Stimulated activated CD4-positive, alpha-beta T cell treated with anti-CD3 and anti-CD28 coated beads, Interleukin-2, amount 100 ng/mL, for 24 hours (primary cell): ENCODE measurements at regions not wholly inside any gene's neighbourhood (a gene's known extent, or its start where the extent isn't known, plus 50 kb on each side); places are given as distances from the start of the nearest gene placed in this dataset.
"Not testable (repeated sequence)": the region's sequence is repeated elsewhere in the genome, so short reads cannot be mapped to it uniquely, and the experiment has no call there.

Experiments
- DNase-seq, 2 donors: peaks; one replicate each; pipeline ENCODE4 v3.0.0-alpha.2; 2020

DNA sequence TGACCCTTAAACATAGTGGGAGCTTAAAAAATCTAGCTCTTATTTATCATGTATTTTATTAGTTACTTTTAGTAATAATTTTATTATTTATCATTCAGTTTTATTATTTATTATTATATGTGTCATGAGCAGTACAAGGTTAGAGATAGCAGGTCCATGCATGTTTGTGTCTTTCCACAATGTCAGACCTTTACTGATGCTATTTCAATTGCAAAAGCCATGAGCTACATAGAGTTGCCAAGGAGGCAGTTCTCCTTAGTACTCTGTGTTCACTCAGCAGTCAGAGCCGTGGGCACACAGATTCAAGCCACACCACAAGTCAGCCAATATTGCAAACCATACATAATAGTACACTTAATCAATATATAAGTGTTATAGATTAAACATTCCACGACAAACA lies 157.9 kb upstream of the NTRK2 start:
- DNase-seq: no peak

- DNase-seq: no peak
These were observed 157.0 kb upstream of the NTRK2 start for GRCh38 chr9:84512493-84512892.

DNA sequence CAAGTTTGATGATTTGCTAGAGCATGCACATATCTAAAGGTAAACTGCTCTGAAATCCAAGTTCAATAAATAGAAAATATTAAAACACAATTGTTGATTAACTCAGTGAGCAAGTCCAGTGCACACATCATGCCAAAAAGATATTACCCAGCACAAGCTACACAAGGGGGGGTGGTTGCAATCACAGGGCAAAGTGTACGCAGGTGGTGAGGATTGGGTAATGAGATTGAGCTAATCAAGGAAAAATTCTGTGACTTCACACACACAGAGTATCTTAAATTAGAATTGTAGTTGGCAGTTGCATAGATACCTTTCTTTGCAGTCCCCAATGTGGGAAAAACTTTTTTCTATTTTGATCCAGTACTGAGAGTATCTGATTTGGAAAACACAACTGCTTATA lies 156.1 kb upstream of the NTRK2 start:
- no peak for DNase-seq

DNA sequence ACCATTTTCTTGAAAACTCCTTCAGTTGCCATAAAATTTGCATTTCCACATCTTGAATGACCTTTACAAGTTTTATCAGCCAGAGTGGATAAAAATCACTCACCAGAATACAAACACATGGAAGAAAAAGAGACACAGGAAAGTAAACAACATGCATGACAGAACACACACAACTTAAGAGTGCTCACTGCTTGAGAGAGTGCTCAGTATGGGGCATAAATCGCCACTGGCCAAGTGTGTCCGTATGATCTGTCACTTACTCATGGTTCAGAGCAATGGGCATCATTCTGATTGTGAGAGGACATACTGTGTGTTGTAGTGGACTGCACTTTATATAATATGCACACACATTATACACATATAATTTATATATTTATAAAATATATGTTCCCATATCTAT lies 155.6 kb upstream of the NTRK2 start:
- DNase-seq: no peak

DNA sequence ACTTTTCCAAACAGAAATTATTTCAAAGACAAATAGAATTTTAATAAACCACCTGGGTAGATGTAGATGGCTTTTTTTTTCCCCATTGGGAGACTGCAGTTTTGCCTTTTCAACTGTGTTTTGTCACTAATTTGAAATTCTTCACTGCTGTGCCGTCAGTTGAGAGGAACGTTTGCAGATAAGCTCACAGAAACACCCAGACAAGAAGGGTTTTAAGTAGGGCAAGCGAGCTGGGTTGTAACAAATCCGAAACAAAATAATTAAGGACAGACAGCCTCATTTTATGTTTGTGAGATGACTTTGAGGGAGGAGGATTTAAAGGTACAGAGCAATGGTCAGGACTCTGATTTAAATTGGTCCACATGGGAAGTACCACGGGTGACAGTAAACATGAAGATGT lies 155.1 kb upstream of the NTRK2 start:
- no peak for DNase-seq

DNA sequence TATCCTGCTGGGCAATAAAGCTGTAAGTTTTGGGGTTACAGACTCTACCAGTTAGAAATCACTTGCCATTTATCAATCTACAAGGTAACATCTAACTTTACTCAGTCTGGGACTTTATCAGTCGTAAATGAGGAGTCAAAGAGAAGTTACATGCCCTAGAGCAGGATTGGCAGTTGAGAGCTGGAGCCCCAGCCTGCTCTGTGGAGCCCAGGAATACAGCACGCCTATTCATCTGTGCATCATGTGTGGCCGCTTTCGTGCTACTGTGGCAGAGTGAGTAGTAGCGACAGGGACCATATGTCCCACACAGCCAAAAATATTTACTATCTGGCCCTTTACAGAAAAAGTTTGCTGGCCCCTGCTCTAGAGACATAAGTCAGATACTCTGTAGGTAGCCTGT lies 152.5 kb upstream of the NTRK2 start:
- DNase-seq: no peak

DNA sequence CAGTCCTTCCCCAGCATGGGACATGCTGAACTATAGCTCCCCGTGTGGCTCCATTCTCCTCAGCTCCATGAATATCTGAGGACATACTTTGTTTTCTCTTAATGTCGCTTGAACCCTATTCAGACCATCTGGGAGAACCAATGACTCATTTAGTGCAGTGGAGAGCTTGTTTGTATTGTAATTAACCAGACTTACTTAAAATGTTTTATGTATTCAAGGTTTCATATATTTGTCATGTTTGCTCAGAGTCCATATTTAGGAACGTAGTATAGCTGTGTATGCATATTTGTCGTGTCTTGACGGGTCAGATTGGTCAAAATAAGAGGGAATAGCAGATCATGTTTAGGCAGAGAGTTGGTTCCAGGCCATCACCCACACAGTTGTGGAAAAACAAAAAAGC lies 150.1 kb upstream of the NTRK2 start:
- no peak for DNase-seq

DNA sequence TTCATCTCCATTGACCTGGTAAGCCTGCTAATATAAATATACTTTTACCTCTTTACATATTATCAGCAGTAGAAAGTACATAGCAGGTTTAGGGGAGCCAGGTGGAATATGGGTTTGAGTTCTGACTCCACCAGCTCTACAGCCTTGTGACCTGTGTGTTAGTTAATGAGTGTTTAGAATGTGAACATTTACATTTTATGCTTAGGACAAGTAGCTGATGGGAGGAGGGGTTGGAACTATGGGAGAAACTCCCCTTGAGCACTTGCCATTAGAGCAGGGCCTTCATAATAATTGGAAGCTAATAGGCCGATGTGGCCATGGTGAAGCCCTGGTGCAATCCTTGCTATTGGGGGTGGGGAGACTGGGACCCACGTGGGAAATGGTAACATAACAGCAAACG lies 148.3 kb upstream of the NTRK2 start:
- DNase-seq: no peak

DNA sequence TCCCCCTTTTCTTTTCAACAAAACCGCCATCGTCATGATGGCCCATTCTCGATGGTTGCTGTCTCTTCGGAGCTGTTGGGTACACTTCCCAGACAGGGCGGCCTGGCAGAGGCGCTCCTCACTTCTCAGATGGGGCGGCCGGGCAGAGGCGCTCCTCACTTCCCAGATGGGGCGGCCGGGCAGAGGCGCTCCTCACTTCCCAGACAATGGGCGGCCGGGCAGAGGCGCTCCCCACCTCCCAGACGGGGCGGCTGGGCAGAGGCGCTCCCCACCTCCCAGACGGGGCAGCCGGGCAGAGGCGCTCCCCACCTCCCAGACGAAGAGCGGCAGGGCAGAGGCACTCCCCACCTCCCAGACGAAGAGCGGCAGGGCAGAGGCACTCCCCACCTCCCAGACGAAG lies 143.3 kb upstream of the NTRK2 start:
- DNase-seq: not testable (repeated sequence)

- not testable (repeated sequence) for DNase-seq
These were observed 142.3 kb upstream of the NTRK2 start for GRCh38 chr9:84527060-84527720.

DNA sequence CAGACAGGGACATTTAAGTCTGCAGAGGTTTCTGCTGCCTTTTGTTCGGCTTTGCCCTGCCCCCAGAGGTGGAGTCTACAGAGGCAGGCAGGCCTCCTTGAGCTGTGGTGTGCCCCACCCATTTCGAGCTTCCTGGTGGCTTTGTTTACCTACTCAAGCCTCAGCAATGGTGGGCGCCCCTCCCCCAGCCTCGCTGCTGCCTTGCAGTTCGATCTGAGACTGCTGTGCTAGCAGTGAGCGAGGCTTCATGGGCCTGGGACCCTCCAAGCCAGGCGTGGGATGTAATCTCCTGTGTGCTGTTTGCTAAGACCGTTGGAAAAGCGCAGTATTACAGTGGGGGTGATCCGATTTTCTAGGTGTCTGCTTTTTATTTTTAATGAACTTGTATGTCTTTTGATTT lies 133.6 kb upstream of the NTRK2 start:
- DNase-seq: not testable (repeated sequence)

DNA sequence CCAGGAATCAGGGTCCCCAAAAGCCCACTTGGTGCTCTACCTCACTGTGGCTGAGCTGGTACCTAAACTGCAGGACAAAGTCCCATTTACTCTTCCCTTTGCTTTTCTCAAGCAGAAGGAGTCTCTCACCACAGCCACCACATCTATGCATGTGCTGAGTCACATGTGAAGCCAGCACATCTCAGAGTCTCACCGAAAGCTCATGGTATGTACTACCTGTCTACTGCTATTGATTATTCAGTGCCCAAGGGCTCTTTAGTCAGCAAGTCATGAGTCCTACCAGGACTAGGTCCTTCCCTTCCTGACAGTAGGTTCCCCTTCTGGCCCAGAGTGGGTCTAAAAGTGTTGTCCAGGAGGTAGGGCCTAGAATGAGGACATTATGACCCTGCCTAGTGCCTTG lies 130.7 kb upstream of the NTRK2 start:
- DNase-seq: no peak

GRCh38 chr9:84542554-84542953 lies 127.0 kb upstream of the NTRK2 start:
- no peak for DNase-seq

GRCh38 chr9:84554069-84554664 lies 115.4 kb upstream of the NTRK2 start:
- no peak for DNase-seq

DNA sequence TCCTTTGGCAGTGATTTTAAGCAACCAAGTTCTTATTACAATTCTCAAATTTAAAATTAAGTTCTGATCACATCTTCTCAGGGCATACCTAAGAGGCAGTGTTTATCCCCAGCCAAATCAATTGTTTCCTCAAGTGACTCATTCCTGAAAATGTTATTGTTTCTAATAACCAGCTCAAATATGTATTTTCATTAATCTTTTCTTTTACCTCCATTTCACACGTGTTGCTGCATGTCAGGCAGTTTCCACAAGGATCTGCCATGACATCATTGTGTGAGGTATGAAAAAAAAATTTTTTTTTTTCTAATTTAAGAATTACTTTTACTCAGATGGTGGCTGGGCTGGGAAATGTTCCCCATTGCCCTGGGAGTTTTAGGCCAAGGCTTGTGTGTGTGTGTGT lies 113.0 kb upstream of the NTRK2 start:
- no peak for DNase-seq

DNA sequence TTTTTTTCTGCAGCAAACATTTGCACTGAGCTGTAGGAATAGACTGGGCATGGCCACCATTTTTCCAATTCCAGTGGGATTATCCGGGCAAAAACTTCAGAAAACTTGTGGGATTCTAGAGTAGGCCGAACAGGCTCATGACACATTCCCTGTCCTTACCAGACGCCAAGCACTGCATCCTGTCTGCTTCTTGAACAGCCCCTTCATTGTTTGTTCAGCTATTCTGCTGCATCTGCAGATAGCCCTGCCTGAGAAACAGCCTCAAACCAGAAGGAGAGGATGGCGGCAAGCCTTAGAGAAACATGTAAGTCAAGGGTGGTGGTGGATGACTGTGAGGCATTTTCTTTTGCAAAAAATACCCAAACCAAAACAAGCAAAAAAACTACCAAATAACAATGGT lies 111.8 kb upstream of the NTRK2 start:
- no peak for DNase-seq

GRCh38 chr9:84563691-84564090 lies 105.8 kb upstream of the NTRK2 start:
- DNase-seq: no peak

DNA sequence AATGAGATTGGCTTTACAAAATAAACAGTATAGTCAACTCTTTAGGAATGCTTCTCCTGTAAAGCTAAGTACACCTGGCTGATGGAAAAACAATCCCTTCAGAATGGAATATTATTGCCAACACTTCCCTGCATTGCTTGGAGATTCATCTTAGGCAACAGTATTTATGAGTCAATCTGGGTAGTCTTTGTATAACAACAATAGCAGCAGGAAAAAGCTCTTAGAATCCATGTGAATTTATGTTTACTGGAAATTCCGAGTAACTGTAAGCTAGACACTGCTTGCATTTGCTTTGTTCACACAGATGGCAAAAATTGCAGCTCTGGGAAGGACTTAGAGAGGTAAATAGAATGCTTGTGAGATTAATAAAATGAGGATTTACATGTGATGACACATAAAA lies 101.7 kb upstream of the NTRK2 start:
- DNase-seq: no peak

- no peak for DNase-seq
These were observed 98.9 kb upstream of the NTRK2 start for GRCh38 chr9:84570482-84571154.

GRCh38 chr9:84573083-84573482 lies 96.4 kb upstream of the NTRK2 start:
- no peak for DNase-seq

DNA sequence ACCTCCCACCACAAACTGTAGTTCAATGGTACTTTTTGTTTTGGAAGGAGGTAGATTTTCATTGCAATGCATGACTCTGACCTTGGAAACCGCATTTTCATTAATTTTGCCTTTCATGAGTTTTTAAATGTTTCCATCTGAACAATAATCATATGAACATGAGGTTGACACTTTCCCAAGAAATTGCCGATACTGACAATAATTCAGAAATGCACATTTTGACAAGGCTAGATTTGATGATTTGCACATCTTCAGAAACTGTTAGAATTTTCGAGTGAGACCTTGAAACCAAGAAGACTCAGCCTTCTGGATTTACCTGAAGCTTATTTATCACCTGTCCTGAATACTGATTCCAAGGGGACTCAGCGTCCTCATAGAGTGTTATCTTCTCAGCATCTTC lies 93.8 kb upstream of the NTRK2 start:
- no peak for DNase-seq

DNA sequence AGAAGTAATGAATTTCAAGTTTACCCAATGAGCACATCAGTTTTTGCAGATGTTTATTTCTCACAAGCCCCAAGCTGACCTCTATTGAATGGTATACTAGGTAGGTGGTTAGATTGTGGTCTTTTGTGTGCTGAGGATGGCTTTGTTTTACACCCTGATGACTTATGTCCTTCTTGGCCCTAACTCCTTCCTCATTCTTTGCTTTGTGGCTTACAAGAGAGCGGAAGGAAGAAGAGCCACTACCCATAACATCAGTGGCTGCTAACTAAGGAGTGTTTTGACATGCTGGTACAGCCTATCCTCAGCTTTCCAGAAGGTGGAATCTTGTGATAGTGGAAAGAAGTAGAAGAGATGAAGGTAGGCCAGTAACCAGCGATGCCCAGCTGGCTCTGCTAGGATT lies 85.7 kb upstream of the NTRK2 start:
- DNase-seq: no peak

DNA sequence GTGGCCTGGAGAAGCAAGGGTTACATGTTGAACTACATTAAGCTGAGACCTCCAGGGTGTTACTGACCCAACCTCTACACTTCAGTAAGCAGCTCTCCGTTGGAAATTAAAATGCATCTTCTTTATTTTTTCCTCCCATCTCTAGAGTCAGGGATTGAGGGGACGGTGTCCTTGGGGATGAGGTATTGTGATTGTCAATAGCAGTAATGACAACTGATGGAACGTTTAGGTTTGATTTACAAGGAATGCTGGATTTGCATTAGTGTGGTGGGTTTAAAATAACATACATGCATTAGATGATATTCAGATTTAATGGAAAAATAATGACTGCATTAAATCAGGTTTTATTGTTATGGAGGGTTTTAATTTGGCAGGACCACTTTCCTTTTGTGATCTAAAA lies 82.9 kb upstream of the NTRK2 start:
- DNase-seq: no peak

- DNase-seq: no peak
These were observed 82.4 kb upstream of the NTRK2 start for GRCh38 chr9:84587153-84587552.

DNA sequence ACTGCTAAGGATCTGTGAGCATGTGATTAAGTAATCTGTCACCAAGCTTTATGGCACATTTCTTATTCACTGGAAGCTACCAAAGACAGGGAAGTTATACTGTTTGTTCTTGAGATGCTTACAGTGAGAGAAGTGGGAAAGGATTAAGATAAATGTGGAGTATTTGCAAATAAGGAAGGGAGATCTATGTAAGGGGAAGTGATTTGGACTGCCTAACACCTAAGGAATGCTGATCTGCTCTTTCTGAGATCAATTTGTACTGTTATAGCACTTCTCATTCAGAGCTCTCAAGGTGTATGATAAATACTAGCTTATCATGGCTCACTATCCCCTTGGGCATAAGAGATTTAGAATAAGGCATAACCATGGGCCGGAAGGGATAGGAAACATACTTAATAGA lies 80.0 kb upstream of the NTRK2 start:
- no peak for DNase-seq
